GM23338 (cell line): ENCODE measurements at regions not wholly inside any gene's neighbourhood (a gene's known extent, or its start where the extent isn't known, plus 50 kb on each side); places are given as distances from the start of the nearest gene placed in this dataset.

Experiments used
- ATAC-seq: fragments of 200-7000 bp; cut with Tn5 transposase; 3 replicates; pipeline ENCODE4 v1.9.1; 2020
- DNase-seq: peaks from one replicate; pipeline ENCODE4 v3.0.0-alpha.2; 2015; ENCODE audit warnings: low spot score
- H2AFZ ChIP-seq: fragments of 200-600 bp; sonication (generic); 2 replicates; pipeline ENCODE4 v1.8.0; 2016; ENCODE audit warnings: antibody characterized with exemption, mild to moderate bottlenecking, moderate library complexity
- H3F3A ChIP-seq: fragments of 200-600 bp; sonication (generic); replicated peaks from 2 replicates; pipeline ENCODE4 v1.8.0; 2017; ENCODE audit warnings: antibody characterized with exemption, mixed run types, low read depth
- H3K27ac ChIP-seq: fragments of 200-600 bp; sonication (generic); 2 replicates; pipeline ENCODE4 v1.6.1; 2016; ENCODE audit warnings: low read depth
- H3K27me3 ChIP-seq: fragments of 200-600 bp; sonication (generic); 2 replicates; pipeline ENCODE4 v1.8.0; 2016; ENCODE audit warnings: mild to moderate bottlenecking, mixed run types, moderate library complexity; ENCODE audit not compliant: insufficient read depth
- H3K36me3 ChIP-seq: fragments of 200-600 bp; sonication (generic); 2 replicates; pipeline ENCODE4 v1.8.0; 2016; ENCODE audit warnings: mild to moderate bottlenecking; ENCODE audit not compliant: insufficient read depth
- H3K4me1 ChIP-seq: fragments of 200-600 bp; sonication (generic); 2 replicates; pipeline ENCODE4 v1.8.0; 2016; ENCODE audit warnings: mild to moderate bottlenecking, moderate library complexity; ENCODE audit not compliant: insufficient read depth
- H3K4me2 ChIP-seq: fragments of 200-600 bp; sonication (generic); 2 replicates; pipeline ENCODE4 v1.7.1; 2017; ENCODE audit warnings: mixed run types
- H3K4me3 ChIP-seq: fragments of 200-600 bp; sonication (generic); 2 replicates; pipeline ENCODE4 v1.6.1; 2016; ENCODE audit warnings: mixed run types
- H3K79me2 ChIP-seq: fragments of 200-600 bp; sonication (generic); replicated peaks from 2 replicates; pipeline ENCODE4 v1.8.0; 2017; ENCODE audit warnings: mild to moderate bottlenecking; ENCODE audit not compliant: insufficient read depth
- H3K9me2 ChIP-seq: fragments of 200-600 bp; sonication (generic); 2 replicates; pipeline ENCODE4 v1.8.0; 2017; ENCODE audit not compliant: insufficient read depth
- H4K20me1 ChIP-seq: fragments of 200-600 bp; sonication (generic); replicated peaks from 2 replicates; pipeline ENCODE4 v1.8.0; 2017; ENCODE audit warnings: mild to moderate bottlenecking; ENCODE audit not compliant: insufficient read depth
- H3K27ac Mint-ChIP-seq: 2 replicates; pipeline ENCODE4 v1.8.0; 2020; ENCODE audit warnings: inconsistent platforms, mild to moderate bottlenecking, moderate library complexity, mixed read lengths
- H3K27me3 Mint-ChIP-seq: 3 replicates; pipeline ENCODE4 v1.8.0; 2022; ENCODE audit warnings: low read depth, mild to moderate bottlenecking, moderate library complexity, mixed read lengths, inconsistent platforms; ENCODE audit not compliant: insufficient read depth, poor library complexity
- H3K36me3 Mint-ChIP-seq: 3 replicates; pipeline ENCODE4 v1.8.0; 2021; ENCODE audit warnings: low read depth, mild to moderate bottlenecking, inconsistent platforms, moderate library complexity, mixed read lengths
- H3K4me1 Mint-ChIP-seq: 3 replicates; pipeline ENCODE4 v1.8.0; 2020; ENCODE audit warnings: mild to moderate bottlenecking, inconsistent platforms, mixed read lengths
- H3K4me3 Mint-ChIP-seq: 3 replicates; pipeline ENCODE4 v1.8.0; 2021; ENCODE audit warnings: moderate library complexity, mild to moderate bottlenecking, inconsistent platforms, mixed read lengths
- H3K9me3 Mint-ChIP-seq: 3 replicates; pipeline ENCODE4 v1.8.0; 2020; ENCODE audit warnings: moderate library complexity, mild to moderate bottlenecking, inconsistent platforms, mixed read lengths
- CREB1 ChIP-seq: fragments of 250-450 bp; sonication (Bioruptor Pico); IDR thresholded peaks from 2 replicates; pipeline ENCODE4 v1.5.0; 2020; ENCODE audit warnings: low read depth, mild to moderate bottlenecking, moderate library complexity
- CTCF ChIP-seq, 2 experiments: fragments of 200-600 bp in 1 of 2; sonication (generic) in 1 of 2; conservative IDR thresholded peaks; 2 replicates each; pipeline versions ENCODE4 v1.5.1 to v1.6.1; 2016 to 2017; ENCODE audit warnings: antibody characterized with exemption in 2 of 2, low read depth in 2 of 2, mild to moderate bottlenecking in 2 of 2, moderate library complexity in 1 of 2
- EZH2 ChIP-seq: fragments of 200-600 bp; sonication (generic); IDR thresholded peaks from one replicate; pipeline ENCODE4 v1.8.0; 2017; ENCODE audit warnings: antibody characterized with exemption, mild to moderate bottlenecking, low read depth; ENCODE audit not compliant: unreplicated experiment
- EZH2phosphoT487 ChIP-seq: fragments of 200-600 bp; sonication (generic); IDR thresholded peaks from one replicate; pipeline ENCODE4 v1.8.1; 2018; ENCODE audit warnings: antibody characterized with exemption; ENCODE audit not compliant: unreplicated experiment
- JUNB ChIP-seq: IDR thresholded peaks from one replicate; pipeline ENCODE4 v1.6.1; 2016; ENCODE audit warnings: antibody characterized with exemption; ENCODE audit not compliant: unreplicated experiment
- NANOG ChIP-seq: IDR thresholded peaks from 2 replicates; pipeline ENCODE4 v1.6.1; 2016; ENCODE audit warnings: antibody characterized with exemption, borderline replicate concordance
- POLR2AphosphoS5 ChIP-seq: IDR thresholded peaks from 2 replicates; pipeline ENCODE4 v1.6.1; 2016; ENCODE audit warnings: antibody characterized with exemption, low read depth
- REST ChIP-seq: IDR thresholded peaks from one replicate; pipeline ENCODE4 v1.6.1; 2018; ENCODE audit warnings: antibody characterized with exemption; ENCODE audit not compliant: unreplicated experiment
- STAT1 ChIP-seq: IDR thresholded peaks from one replicate; pipeline ENCODE4 v1.6.1; 2016; ENCODE audit warnings: antibody characterized with exemption; ENCODE audit not compliant: unreplicated experiment
- ZNF114 ChIP-seq: fragments of 250-450 bp; sonication (Bioruptor Pico); IDR thresholded peaks from 2 replicates; pipeline ENCODE4 v1.5.0; 2020; ENCODE audit warnings: mild to moderate bottlenecking, moderate library complexity
- ZNF331 ChIP-seq: fragments of 250-450 bp; sonication (Bioruptor Pico); IDR thresholded peaks from 2 replicates; pipeline ENCODE4 v1.5.0; 2020; ENCODE audit warnings: low read depth, mild to moderate bottlenecking, moderate library complexity
- ZNF462 ChIP-seq: fragments of 250-450 bp; sonication (Bioruptor Pico); IDR thresholded peaks from 2 replicates; pipeline ENCODE4 v1.5.0; 2020; ENCODE audit warnings: mild to moderate bottlenecking, moderate library complexity
- TF ChIP-seq, protein P1 (sequence below): IDR thresholded peaks from 2 replicates; pipeline ENCODE4 v1.6.1; 2016; ENCODE audit warnings: antibody characterized with exemption

GRCh38 chr6:11326116-11326515, 93.6 kb upstream of the NEDD9 start:
- H2AFZ ChIP-seq, result peak overlapping the region; percentile 76; the same call in 1 of the 2 replicates

More at GRCh38 chr6:11326116-11326515, 93.6 kb upstream of the NEDD9 start:
- Histone ChIP-seq H3K27me3 (no peaks in the 10 kb centered on the region), H3K27ac (no peak overlapping the region), H3K4me2 (no peak overlapping the region), H3K4me3 (no peak overlapping the region), H3K79me2 (no peaks in the 10 kb centered on the region), H4K20me1 (no peaks in the 10 kb centered on the region), H3K9me2 (no peaks in the 10 kb centered on the region), H3K36me3 (no peaks in the 10 kb centered on the region), H3F3A (no peaks in the 10 kb centered on the region), H3K4me1 (peaks cover 12% of the 10 kb centered on the region; the same call in 1 of the 2 replicates)
- Mint-ChIP-seq H3K27ac (no peak overlapping the region), H3K9me3 (no peaks in the 10 kb centered on the region; the same call in 2 of the 3 replicates), H3K4me3 (no peak overlapping the region), H3K36me3 (no peaks in the 10 kb centered on the region), H3K27me3 (peaks cover 10% of the 10 kb centered on the region), H3K4me1 (peaks cover 12% of the 10 kb centered on the region)
- TF ChIP-seq REST (no peak), STAT1 (no peak), CREB1 (no peak), NANOG (no peak), CTCF (conservative IDR thresholded peaks at IDR 0.05; ENCODE audit: low read depth in 2 of 2) (no peak), EZH2 (no peak), ZNF462 (CRISPR knock-in tag) (no peak), EZH2phosphoT487 (no peak), POLR2AphosphoS5 (no peak), JUNB (no peak), ZNF331 (no peak), ZNF114 (no peak)
- TF ChIP-seq, protein P1, sequence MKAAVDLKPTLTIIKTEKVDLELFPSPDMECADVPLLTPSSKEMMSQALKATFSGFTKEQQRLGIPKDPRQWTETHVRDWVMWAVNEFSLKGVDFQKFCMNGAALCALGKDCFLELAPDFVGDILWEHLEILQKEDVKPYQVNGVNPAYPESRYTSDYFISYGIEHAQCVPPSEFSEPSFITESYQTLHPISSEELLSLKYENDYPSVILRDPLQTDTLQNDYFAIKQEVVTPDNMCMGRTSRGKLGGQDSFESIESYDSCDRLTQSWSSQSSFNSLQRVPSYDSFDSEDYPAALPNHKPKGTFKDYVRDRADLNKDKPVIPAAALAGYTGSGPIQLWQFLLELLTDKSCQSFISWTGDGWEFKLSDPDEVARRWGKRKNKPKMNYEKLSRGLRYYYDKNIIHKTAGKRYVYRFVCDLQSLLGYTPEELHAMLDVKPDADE, result no peak
- no peak for ATAC-seq
- no peak for DNase-seq
